Activated CD4-positive, alpha-beta memory T cell treated with anti-CD3 and anti-CD28 coated beads for 36 hours (primary cell): ENCODE measurements at regions not wholly inside any gene's neighbourhood (a gene's known extent, or its start where the extent isn't known, plus 50 kb on each side); places are given as distances from the start of the nearest gene placed in this dataset.
"Not testable (repeated sequence)": the region's sequence is repeated elsewhere in the genome, so short reads cannot be mapped to it uniquely, and the experiment has no call there.

Experiments used
- CTCF ChIA-PET: fragments of 350-600 bp; sonication (Branson Sonifier 250); formaldehyde crosslinking; loops from one replicate; lab custom pipeline; 2021; ENCODE audit warnings: antibody characterized with exemption, inconsistent platforms; lab: Charles Lee
- POLR2A ChIA-PET: fragments of 350-600 bp; sonication (Branson Sonifier 250); formaldehyde crosslinking; loops from one replicate; lab custom pipeline; 2021; ENCODE audit warnings: antibody characterized with exemption; lab: Charles Lee
- DNase-seq: peaks from one replicate; pipeline ENCODE4 v3.0.0-alpha.2; 2020
- H3K27ac Mint-ChIP-seq: one replicate; pipeline ENCODE4 v1.8.0; 2021; ENCODE audit warnings: mixed read lengths
- H3K27me3 Mint-ChIP-seq: one replicate; pipeline ENCODE4 v1.8.0; 2021; ENCODE audit warnings: mixed read lengths
- H3K36me3 Mint-ChIP-seq: one replicate; pipeline ENCODE4 v1.8.0; 2021; ENCODE audit warnings: mixed read lengths
- H3K4me1 Mint-ChIP-seq: one replicate; pipeline ENCODE4 v1.8.0; 2021; ENCODE audit warnings: low read depth, mixed read lengths
- H3K4me3 Mint-ChIP-seq: one replicate; pipeline ENCODE4 v1.8.0; 2021; ENCODE audit warnings: mild to moderate bottlenecking, mixed read lengths
- H3K9me3 Mint-ChIP-seq: one replicate; pipeline ENCODE4 v1.8.0; 2021; ENCODE audit warnings: mixed read lengths
- intact Hi-C: fragments of 100-400 bp; cut with micrococcal nuclease; formaldehyde crosslinking; loops from one replicate; pipeline ENCODE4 v1.15.1; 2023

DNA sequence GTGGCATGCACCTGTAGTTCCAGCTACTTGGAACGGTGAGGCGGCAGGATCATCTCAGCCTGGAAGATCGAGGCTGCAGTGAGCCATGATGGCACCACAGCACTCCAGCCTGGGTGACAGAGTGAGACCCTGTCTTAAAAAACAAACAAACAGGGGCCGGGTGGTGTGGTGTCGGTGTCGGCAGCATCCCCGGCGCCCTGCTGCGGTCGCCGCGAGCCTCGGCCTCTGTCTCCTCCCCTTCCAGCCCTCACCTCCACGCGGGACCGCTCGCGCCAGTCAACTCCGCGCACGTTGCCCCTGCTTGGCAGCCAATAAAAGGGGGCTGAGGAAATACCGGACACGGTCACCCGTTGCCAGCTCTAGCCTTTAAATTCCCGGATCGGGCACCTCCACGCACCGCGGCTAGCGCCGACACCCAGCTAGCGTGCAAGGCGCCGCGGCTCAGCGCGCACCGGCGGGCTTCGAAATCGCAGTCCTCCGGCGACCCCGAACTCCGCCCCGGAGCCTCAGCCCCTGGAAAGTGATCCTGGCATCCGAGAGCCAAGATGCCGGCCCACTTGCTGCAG lies 204.7 kb downstream of the CDRT15L2 start:
- POLR2A ChIA-PET: interaction anchor here (0.5 kb wide), 1 partner anchor 25 kb away, joined by 3 read pairs; no protein-coding TSS in a partner anchor
- no peak overlapping the region for H3K4me3 Mint-ChIP-seq
- no peak overlapping the region for H3K27ac Mint-ChIP-seq
- no peaks in the 10 kb centered on the region for H3K4me1 Mint-ChIP-seq
- H3K9me3 Mint-ChIP-seq: no peaks in the 10 kb centered on the region
- DNase-seq: no peak
- intact Hi-C loops: no loop called here
- H3K36me3 Mint-ChIP-seq: no peaks in the 10 kb centered on the region
- H3K27me3 Mint-ChIP-seq: peaks cover 8% of the 10 kb centered on the region
- CTCF ChIA-PET: no interaction called here

- no peak overlapping the region for H3K4me3 Mint-ChIP-seq
- H3K36me3 Mint-ChIP-seq: no peaks in the 10 kb centered on the region
- ChIA-PET POLR2A (no interaction called here), CTCF (no interaction called here)
- DNase-seq: no peak
- no peaks in the 10 kb centered on the region for H3K4me1 Mint-ChIP-seq
- no peak overlapping the region for H3K27ac Mint-ChIP-seq
- no peaks in the 10 kb centered on the region for H3K9me3 Mint-ChIP-seq
- H3K27me3 Mint-ChIP-seq: peaks cover 8% of the 10 kb centered on the region
- intact Hi-C loops: no loop called here
Observed at GRCh38 chr17:20787281-20787680, 207.8 kb downstream of the CDRT15L2 start.

DNA sequence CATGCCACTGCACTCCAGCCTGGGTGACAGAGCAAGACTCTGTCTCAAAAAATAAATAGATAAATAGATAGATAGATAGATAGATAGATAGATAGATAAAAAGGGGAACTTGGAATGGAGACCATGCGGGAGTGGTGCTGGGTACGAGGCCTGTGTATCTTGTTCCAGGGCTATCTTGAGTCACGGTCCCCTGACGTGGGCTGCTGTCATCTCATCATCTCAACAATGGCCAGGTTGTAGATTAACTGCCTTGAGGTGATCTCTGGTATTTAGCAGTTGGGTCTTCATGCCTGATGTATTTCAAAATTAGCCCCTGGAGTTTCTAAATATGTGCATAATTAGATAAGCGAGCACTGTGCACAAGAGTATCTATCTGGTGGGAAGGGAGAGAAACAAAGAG lies 212.1 kb downstream of the CDRT15L2 start:
- Mint-ChIP-seq H3K27ac (no peak overlapping the region), H3K4me3 (no peak overlapping the region), H3K27me3 (peaks cover 2% of the 10 kb centered on the region), H3K4me1 (no peaks in the 10 kb centered on the region), H3K36me3 (no peaks in the 10 kb centered on the region), H3K9me3 (no peaks in the 10 kb centered on the region)
- CTCF ChIA-PET: interaction anchor here (1.7 kb wide), 1 partner anchor 9 kb away, joined by 5 read pairs; no protein-coding TSS in a partner anchor
- no peak for DNase-seq
- intact Hi-C loops: no loop called here
- POLR2A ChIA-PET: no interaction called here

- POLR2A ChIA-PET, H3K27me3 Mint-ChIP-seq, H3K4me3 Mint-ChIP-seq, CTCF ChIA-PET, H3K9me3 Mint-ChIP-seq, H3K27ac Mint-ChIP-seq, intact Hi-C loops, H3K36me3 Mint-ChIP-seq, DNase-seq: not testable (repeated sequence)
- peaks cover 11% of the 10 kb centered on the region for H3K4me1 Mint-ChIP-seq
Observed at GRCh38 chr17:20794532-20794931, 215.0 kb downstream of the CDRT15L2 start.

GRCh38 chr17:20797292-20797691 lies 217.8 kb downstream of the CDRT15L2 start:
- intact Hi-C loops: no loop called here
- Mint-ChIP-seq H3K27ac (peak overlapping the region; percentile 53), H3K4me1 (peaks cover 11% of the 10 kb centered on the region), H3K27me3 (no peaks in the 10 kb centered on the region), H3K9me3 (no peaks in the 10 kb centered on the region), H3K36me3 (no peaks in the 10 kb centered on the region), H3K4me3 (no peak overlapping the region)
- CTCF ChIA-PET: no interaction called here
- POLR2A ChIA-PET: no interaction called here
- no peak for DNase-seq

- intact Hi-C loops: no loop called here
- H3K36me3 Mint-ChIP-seq: no peaks in the 10 kb centered on the region
- H3K9me3 Mint-ChIP-seq: no peaks in the 10 kb centered on the region
- H3K4me3 Mint-ChIP-seq: no peak overlapping the region
- H3K27ac Mint-ChIP-seq: no peak overlapping the region
- H3K27me3 Mint-ChIP-seq: no peaks in the 10 kb centered on the region
- ChIA-PET POLR2A (no interaction called here), CTCF (interaction anchor here (1.6 to 2.4 kb wide), 2 partner anchors 8 to 45 kb away, joined by 5 to 8 read pairs; no protein-coding TSS in a partner anchor)
- no peak for DNase-seq
- peaks cover 11% of the 10 kb centered on the region for H3K4me1 Mint-ChIP-seq
Observed at GRCh38 chr17:20800146-20800545, 220.6 kb downstream of the CDRT15L2 start.

DNA sequence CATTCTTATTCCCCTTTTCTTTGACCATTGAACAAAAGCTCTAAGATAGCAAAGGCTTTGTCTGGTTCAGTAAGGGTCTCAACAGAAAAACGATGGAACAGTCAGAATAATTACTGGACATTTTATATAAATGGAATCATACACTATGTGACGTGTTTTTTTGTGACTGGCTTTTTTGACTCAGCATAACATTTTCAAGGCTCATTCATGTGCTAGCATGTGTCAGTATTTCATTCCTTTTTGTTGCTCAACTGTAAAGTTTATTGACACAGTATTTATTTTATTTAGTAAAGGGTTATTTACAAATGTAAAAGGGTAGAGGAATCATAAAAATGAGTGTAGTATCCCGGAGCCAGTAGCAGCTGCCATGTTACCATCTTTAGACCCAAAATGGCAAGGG lies 226.2 kb downstream of the CDRT15L2 start:
- Mint-ChIP-seq H3K4me3 (no peak overlapping the region), H3K4me1 (no peaks in the 10 kb centered on the region), H3K36me3 (no peaks in the 10 kb centered on the region), H3K27me3 (no peaks in the 10 kb centered on the region), H3K9me3 (peaks cover 7% of the 10 kb centered on the region), H3K27ac (no peak overlapping the region)
- CTCF ChIA-PET: interaction anchor here (1.2 kb wide), 1 partner anchor 188 kb away, joined by 4 read pairs; no protein-coding TSS in a partner anchor
- DNase-seq: no peak
- intact Hi-C loops: no loop called here
- POLR2A ChIA-PET: no interaction called here

DNA sequence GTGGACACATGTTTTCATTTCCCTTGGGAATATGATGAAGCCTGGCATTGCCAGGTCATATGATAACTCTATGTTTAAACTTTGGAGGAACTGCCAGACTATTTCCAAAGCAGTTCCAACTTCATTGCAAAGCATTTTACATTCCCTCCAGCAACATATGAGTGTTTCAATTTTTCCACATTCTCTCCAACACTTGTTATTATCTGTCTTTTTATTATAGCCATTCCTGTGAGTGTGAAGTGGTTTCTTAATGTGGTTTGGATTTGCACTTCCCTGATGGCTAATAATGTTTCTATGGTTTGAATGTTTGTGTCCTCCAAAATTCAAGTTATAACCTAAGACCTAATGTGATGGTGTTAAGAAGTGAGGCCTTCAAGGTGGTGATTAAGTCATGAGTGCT lies 228.0 kb downstream of the CDRT15L2 start:
- H3K27ac Mint-ChIP-seq, H3K9me3 Mint-ChIP-seq, H3K27me3 Mint-ChIP-seq, POLR2A ChIA-PET, CTCF ChIA-PET, H3K36me3 Mint-ChIP-seq, DNase-seq, intact Hi-C loops, H3K4me1 Mint-ChIP-seq, H3K4me3 Mint-ChIP-seq: not testable (repeated sequence)

GRCh38 chr17:20815410-20815809 lies 227.4 kb downstream of the USP22 start:
- H3K9me3 Mint-ChIP-seq, H3K27me3 Mint-ChIP-seq, H3K36me3 Mint-ChIP-seq, CTCF ChIA-PET, POLR2A ChIA-PET, H3K4me1 Mint-ChIP-seq, intact Hi-C loops, H3K4me3 Mint-ChIP-seq, H3K27ac Mint-ChIP-seq, DNase-seq: not testable (repeated sequence)

DNA sequence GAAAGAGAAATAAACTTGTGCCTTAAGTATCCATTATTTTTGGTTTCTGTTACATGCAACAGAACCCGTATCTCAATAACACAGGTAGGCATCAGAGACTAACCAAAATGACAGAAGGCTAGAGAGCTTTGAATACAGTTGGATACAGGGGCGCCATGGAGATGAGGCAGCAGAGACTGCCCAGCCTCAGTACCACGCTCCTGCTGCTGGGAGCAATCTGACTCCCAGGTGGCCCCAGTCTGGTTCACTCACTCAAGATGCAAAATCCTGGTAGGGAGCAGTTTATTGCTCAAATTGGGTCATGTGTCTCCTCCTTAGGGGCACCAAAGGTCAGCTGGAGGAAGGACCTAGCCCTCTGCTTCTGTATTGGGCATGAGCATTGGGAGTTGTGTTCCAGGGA lies 218.9 kb downstream of the USP22 start:
- Mint-ChIP-seq H3K9me3 (no peaks in the 10 kb centered on the region), H3K27me3 (peaks cover 12% of the 10 kb centered on the region), H3K36me3 (no peaks in the 10 kb centered on the region), H3K27ac (no peak overlapping the region), H3K4me1 (no peaks in the 10 kb centered on the region), H3K4me3 (no peak overlapping the region)
- POLR2A ChIA-PET: no interaction called here
- DNase-seq: no peak
- intact Hi-C loops: no loop called here
- CTCF ChIA-PET: no interaction called here

DNA sequence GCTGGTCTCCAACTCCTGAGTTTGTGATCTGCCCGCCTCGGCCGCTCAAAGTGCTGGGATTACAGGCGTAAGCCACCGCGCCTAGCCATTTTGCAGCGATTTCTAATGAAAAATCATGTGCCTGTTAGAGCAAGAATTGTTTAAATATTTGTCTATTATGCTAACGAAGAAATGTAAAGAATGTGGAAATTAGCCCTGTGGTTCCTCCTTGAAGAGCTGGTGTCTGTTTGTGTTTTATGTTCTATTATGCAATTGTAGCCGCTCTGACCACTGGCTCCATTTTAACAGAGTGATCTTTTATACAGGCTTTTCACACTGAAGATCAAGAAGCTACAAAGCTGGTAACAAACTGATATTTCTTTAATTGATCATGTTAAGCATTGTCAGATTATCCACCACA lies 217.3 kb downstream of the USP22 start:
- intact Hi-C loops: no loop called here
- no peaks in the 10 kb centered on the region for H3K36me3 Mint-ChIP-seq

DNA sequence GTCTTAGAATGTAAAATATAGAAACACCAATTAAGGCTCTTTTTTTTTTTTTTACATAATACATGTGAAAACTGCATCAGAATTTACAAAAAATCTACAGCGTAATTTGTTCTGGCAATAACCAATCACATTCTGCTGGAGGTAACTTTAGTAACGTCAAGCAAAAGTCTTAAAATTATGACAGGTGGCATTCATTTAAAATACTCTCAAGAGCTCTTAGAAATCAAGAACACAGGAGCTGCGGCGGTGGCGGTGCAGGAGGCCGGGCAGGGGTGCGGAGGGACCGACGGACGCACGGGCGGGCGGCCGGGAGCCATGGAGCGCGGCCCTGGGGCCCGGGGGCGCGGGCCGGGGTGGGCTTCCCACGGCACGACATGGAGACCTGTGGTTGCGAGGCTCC lies 202.4 kb downstream of the USP22 start:
- H3K27me3 Mint-ChIP-seq: peaks cover 20% of the 10 kb centered on the region
- intact Hi-C loops, CTCF ChIA-PET, H3K4me3 Mint-ChIP-seq, H3K36me3 Mint-ChIP-seq, H3K9me3 Mint-ChIP-seq, POLR2A ChIA-PET, H3K4me1 Mint-ChIP-seq, H3K27ac Mint-ChIP-seq, DNase-seq: not testable (repeated sequence)

More for the DNA sequence above, 217.3 kb downstream of the USP22 start:
- H3K4me1 Mint-ChIP-seq: no peaks in the 10 kb centered on the region
- no peaks in the 10 kb centered on the region for H3K9me3 Mint-ChIP-seq
- DNase-seq: no peak
- POLR2A ChIA-PET: no interaction called here
- CTCF ChIA-PET: no interaction called here
- H3K4me3 Mint-ChIP-seq: no peak overlapping the region
- no peak overlapping the region for H3K27ac Mint-ChIP-seq
- H3K27me3 Mint-ChIP-seq: peaks cover 9% of the 10 kb centered on the region
